Endothelial cell (in vitro differentiated cells): ENCODE measurements at regions not wholly inside any gene's neighbourhood (a gene's known extent, or its start where the extent isn't known, plus 50 kb on each side); places are given as distances from the start of the nearest gene placed in this dataset.
"Not testable (repeated sequence)": the region's sequence is repeated elsewhere in the genome, so short reads cannot be mapped to it uniquely, and the experiment has no call there.

ENCODE experiments used
- DNase-seq: peaks from one replicate; pipeline ENCODE4 v3.0.0; 2021; ENCODE audit warnings: low spot score
- H3K27ac Mint-ChIP-seq: one replicate; pipeline ENCODE4 v1.8.0; 2021; ENCODE audit warnings: mixed read lengths, inconsistent platforms; ENCODE audit not compliant: unreplicated experiment
- H3K27me3 Mint-ChIP-seq: one replicate; pipeline ENCODE4 v1.8.0; 2021; ENCODE audit warnings: mild to moderate bottlenecking, moderate library complexity, mixed read lengths, inconsistent platforms; ENCODE audit not compliant: unreplicated experiment
- H3K36me3 Mint-ChIP-seq: one replicate; pipeline ENCODE4 v1.8.0; 2021; ENCODE audit warnings: mild to moderate bottlenecking, low read depth, mixed read lengths, inconsistent platforms; ENCODE audit not compliant: unreplicated experiment
- H3K4me1 Mint-ChIP-seq: one replicate; pipeline ENCODE4 v1.8.0; 2021; ENCODE audit warnings: mild to moderate bottlenecking, mixed read lengths, inconsistent platforms; ENCODE audit not compliant: unreplicated experiment
- H3K4me3 Mint-ChIP-seq: one replicate; pipeline ENCODE4 v1.8.0; 2021; ENCODE audit warnings: mild to moderate bottlenecking, mixed read lengths, inconsistent platforms; ENCODE audit not compliant: unreplicated experiment
- H3K9me3 Mint-ChIP-seq: one replicate; pipeline ENCODE4 v1.8.0; 2021; ENCODE audit warnings: mixed read lengths, inconsistent platforms; ENCODE audit not compliant: unreplicated experiment
- TF ChIP-seq, protein P1 (sequence below): fragments of 200-600 bp; sonication (generic); IDR thresholded peaks from one replicate; pipeline ENCODE4 v1.5.0; 2021; ENCODE audit warnings: antibody characterized with exemption; ENCODE audit not compliant: unreplicated experiment

DNA sequence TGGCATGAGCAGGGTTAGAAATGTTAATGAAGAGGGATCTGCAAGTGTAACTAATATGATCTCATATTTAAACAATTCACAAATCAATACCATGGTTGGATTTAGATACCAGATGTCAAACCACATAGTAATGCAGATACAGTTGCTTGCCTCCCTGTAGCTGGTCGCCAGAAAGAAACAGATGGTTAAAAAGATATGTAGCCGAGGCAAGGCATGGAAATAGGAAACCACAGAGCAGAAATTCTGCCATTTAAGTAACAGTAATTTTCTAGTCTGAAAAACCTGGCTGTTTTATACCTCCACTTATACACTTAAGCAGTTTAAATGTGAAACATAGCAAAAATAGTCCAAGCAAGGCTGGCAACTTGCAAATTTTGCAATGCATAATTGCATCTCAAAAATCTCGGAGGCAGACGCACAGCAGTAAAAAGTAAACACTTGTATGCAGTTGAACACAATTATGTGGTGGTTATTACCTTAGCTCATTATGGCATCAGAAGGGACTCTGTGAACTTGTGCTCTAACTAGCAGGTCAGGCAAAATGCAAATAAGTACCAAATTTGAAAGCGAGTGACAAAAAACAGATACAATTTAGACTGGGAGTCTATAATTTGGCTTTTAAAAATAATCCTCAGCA is 126.8 kb downstream of the NAA11 start:
- DNase-seq = no peak
- Mint-ChIP-seq H3K4me3 (no peak overlapping the region), H3K27me3 (no peaks in the 10 kb centered on the region)

DNA sequence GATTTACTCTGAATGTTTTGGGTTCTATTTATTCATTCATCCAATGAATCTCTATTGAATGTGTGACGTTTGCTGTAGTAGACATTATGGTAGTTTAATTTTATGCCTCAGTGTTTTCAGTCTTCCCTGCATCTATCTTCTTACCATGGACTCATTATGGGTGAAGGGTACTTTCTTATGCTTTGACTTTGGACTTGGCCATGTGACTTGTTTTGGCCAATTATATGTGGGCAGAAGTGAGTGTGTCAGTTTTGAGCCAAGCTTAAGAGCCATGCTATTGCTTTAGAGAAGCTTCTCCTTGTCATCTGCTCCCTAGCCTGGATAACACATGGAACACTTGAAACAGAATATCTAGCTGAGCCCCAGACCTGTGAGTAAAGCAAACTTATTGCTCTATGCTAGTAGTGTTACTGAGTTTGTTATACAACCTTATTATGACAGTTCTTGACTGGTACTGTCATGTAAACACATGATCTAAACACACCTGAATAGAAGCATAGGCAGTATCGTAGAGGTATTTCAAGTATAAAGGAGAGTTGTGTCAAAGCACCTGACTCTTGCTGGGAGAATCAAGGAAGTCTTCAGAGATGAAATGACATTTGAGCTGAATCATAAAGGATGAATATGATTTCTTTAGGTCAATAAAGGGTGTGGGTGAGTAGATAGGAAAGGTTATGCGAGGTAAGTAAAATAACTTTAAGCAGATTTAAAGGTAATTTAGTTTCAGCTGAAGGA is 128.4 kb downstream of the NAA11 start:
- Mint-ChIP-seq H3K9me3 (no peaks in the 10 kb centered on the region), H3K36me3 (no peaks in the 10 kb centered on the region), H3K4me1 (no peaks in the 10 kb centered on the region), H3K27me3 (no peaks in the 10 kb centered on the region), H3K4me3 (no peak overlapping the region), H3K27ac (no peak overlapping the region)
- DNase-seq = no peak
- TF ChIP-seq, protein P1, sequence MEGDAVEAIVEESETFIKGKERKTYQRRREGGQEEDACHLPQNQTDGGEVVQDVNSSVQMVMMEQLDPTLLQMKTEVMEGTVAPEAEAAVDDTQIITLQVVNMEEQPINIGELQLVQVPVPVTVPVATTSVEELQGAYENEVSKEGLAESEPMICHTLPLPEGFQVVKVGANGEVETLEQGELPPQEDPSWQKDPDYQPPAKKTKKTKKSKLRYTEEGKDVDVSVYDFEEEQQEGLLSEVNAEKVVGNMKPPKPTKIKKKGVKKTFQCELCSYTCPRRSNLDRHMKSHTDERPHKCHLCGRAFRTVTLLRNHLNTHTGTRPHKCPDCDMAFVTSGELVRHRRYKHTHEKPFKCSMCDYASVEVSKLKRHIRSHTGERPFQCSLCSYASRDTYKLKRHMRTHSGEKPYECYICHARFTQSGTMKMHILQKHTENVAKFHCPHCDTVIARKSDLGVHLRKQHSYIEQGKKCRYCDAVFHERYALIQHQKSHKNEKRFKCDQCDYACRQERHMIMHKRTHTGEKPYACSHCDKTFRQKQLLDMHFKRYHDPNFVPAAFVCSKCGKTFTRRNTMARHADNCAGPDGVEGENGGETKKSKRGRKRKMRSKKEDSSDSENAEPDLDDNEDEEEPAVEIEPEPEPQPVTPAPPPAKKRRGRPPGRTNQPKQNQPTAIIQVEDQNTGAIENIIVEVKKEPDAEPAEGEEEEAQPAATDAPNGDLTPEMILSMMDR = no peak

More for the DNA sequence above, 126.8 kb downstream of the NAA11 start:
- Mint-ChIP-seq H3K4me1 (no peaks in the 10 kb centered on the region), H3K27ac (no peak overlapping the region), H3K9me3 (no peaks in the 10 kb centered on the region), H3K36me3 (no peaks in the 10 kb centered on the region)
- TF ChIP-seq, protein P1 = no peak

DNA sequence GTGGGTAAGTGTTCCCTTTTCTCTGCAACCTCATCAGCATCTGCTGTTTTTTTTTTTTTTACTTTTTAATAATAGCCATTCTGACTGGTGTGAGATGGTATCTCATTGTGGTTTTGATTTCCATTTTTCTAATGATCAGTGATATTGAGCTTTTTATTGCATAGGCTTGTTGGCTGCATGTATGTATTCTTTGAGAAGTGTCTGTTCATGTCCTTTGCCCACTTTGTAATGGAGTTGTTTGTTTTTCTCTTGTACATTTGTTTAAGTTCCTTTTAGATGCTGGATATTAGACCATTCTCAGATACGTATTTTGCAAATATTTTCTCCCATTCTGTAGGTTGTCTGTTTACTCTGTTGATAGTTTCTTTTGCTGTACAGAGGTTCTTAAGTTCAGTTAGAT is 134.6 kb downstream of the NAA11 start:
- H3K36me3 Mint-ChIP-seq, H3K27me3 Mint-ChIP-seq, H3K4me3 Mint-ChIP-seq, H3K9me3 Mint-ChIP-seq, DNase-seq, H3K4me1 Mint-ChIP-seq, H3K27ac Mint-ChIP-seq: not testable (repeated sequence)

DNA sequence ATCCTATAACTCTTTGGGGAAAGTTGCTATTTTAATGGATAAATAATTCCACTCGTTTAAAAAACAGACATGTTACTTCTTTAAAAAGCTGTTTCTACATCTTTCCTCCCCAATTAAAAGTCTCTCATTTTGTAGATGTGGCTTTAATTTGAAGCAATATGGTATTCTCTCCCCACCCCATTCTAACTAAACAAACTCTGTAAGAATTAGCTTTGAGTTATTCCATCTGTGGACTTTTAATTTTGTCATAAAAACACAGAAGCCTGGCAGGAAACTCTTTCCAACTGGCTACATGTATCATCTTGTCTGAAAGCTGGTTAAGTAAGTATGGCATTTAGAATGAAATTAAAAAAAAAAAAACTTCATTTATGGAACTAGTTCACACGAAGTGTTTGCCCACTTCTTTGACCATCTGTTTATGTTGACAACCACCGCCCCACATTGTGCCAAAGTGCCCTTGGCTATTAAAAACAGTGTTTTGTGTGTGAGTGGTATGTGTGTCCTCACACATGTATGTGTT is 140.3 kb downstream of the NAA11 start:
- H3K27ac Mint-ChIP-seq = no peak overlapping the region
- H3K9me3 Mint-ChIP-seq = no peaks in the 10 kb centered on the region
- no peak overlapping the region for H3K4me3 Mint-ChIP-seq
- TF ChIP-seq, protein P1 = no peak
- H3K4me1 Mint-ChIP-seq = peaks cover 2% of the 10 kb centered on the region
- peaks cover 1% of the 10 kb centered on the region for H3K27me3 Mint-ChIP-seq
- no peak for DNase-seq
- no peaks in the 10 kb centered on the region for H3K36me3 Mint-ChIP-seq

DNA sequence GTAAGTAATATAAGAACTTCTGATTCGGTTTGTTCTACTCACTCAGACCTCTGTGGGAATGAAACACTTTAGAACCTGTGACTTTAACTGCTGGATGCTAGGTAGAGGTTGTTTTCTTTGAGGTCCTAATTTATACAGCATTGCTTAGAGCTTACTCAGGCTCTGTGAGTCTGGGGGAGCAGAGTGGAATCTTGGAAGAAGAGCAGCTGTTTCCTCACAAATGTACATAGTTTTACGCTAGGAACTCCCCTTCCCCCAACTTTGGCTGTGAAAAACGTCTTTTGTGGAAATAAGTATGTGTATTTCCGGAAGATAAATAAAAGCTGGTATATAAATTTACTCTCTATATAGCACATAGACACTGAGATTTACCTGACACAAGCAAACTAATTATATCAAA is 141.4 kb downstream of the NAA11 start:
- no peak for DNase-seq
- TF ChIP-seq, protein P1 = no peak
- H3K36me3 Mint-ChIP-seq = no peaks in the 10 kb centered on the region
- H3K27ac Mint-ChIP-seq = no peak overlapping the region
- peaks cover 2% of the 10 kb centered on the region for H3K4me1 Mint-ChIP-seq
- H3K27me3 Mint-ChIP-seq = peaks cover 1% of the 10 kb centered on the region
- no peak overlapping the region for H3K4me3 Mint-ChIP-seq
- no peaks in the 10 kb centered on the region for H3K9me3 Mint-ChIP-seq
